Effector memory CD4-positive, alpha-beta T cell (primary cell): ENCODE measurements at regions not wholly inside any gene's neighbourhood (a gene's known extent, or its start where the extent isn't known, plus 50 kb on each side); places are given as distances from the start of the nearest gene placed in this dataset.

Source experiments
- DNase-seq, 3 donors: peaks; one replicate each; pipeline ENCODE4 v3.0.0-alpha.2; 2020
- H3K27ac ChIP-seq: 2 replicates; pipeline ENCODE4 v1.7.0; 2013; ENCODE audit warnings: mild to moderate bottlenecking, low read length, moderate library complexity; ENCODE audit not compliant: insufficient read depth, poor library complexity, severe bottlenecking
- H3K27me3 ChIP-seq: replicated peaks from 2 replicates; pipeline ENCODE4 v1.7.0; 2013; ENCODE audit warnings: mild to moderate bottlenecking, low read length; ENCODE audit not compliant: insufficient read depth, control insufficient read depth, poor library complexity, severe bottlenecking
- H3K36me3 ChIP-seq: 2 replicates; pipeline ENCODE4 v1.7.0; 2013; ENCODE audit warnings: mild to moderate bottlenecking, low read length, moderate library complexity; ENCODE audit not compliant: control insufficient read depth, insufficient read depth
- H3K4me1 ChIP-seq: 2 replicates; pipeline ENCODE4 v1.7.0; 2013; ENCODE audit warnings: low read length, mild to moderate bottlenecking; ENCODE audit not compliant: control insufficient read depth, insufficient read depth, poor library complexity, severe bottlenecking
- H3K4me3 ChIP-seq: 2 replicates; pipeline ENCODE4 v1.7.0; 2013; ENCODE audit warnings: low read length, low read depth, mild to moderate bottlenecking; ENCODE audit not compliant: insufficient read depth, poor library complexity, severe bottlenecking
- H3K9me3 ChIP-seq: 2 replicates; pipeline ENCODE4 v1.7.0; 2013; ENCODE audit warnings: mild to moderate bottlenecking, low read length, moderate library complexity; ENCODE audit not compliant: control insufficient read depth

GRCh38 chr9:126232461-126232860 lies 94.2 kb upstream of the MVB12B start:
- no peak for DNase-seq
- H3K27ac ChIP-seq, result no peak overlapping the region
- H3K27me3 ChIP-seq, result no peaks in the 10 kb centered on the region
- H3K4me1 ChIP-seq, result no peaks in the 10 kb centered on the region
- H3K4me3 ChIP-seq, result no peak overlapping the region
- H3K9me3 ChIP-seq, result no peaks in the 10 kb centered on the region
- H3K36me3 ChIP-seq, result no peaks in the 10 kb centered on the region

GRCh38 chr9:126233175-126233574 lies 93.5 kb upstream of the MVB12B start:
- no peak overlapping the region for H3K27ac ChIP-seq
- DNase-seq, result no peak
- no peaks in the 10 kb centered on the region for H3K27me3 ChIP-seq
- H3K4me1 ChIP-seq, result no peaks in the 10 kb centered on the region
- no peaks in the 10 kb centered on the region for H3K36me3 ChIP-seq
- no peak overlapping the region for H3K4me3 ChIP-seq
- no peaks in the 10 kb centered on the region for H3K9me3 ChIP-seq

GRCh38 chr9:126233913-126234525 lies 92.6 kb upstream of the MVB12B start:
- H3K27me3 ChIP-seq, result no peaks in the 10 kb centered on the region
- no peaks in the 10 kb centered on the region for H3K9me3 ChIP-seq
- H3K4me1 ChIP-seq, result no peaks in the 10 kb centered on the region
- no peaks in the 10 kb centered on the region for H3K36me3 ChIP-seq
- H3K4me3 ChIP-seq, result no peak overlapping the region
- no peak for DNase-seq
- no peak overlapping the region for H3K27ac ChIP-seq

- Histone ChIP-seq H3K4me1 (no peaks in the 10 kb centered on the region), H3K27ac (no peak overlapping the region), H3K27me3 (no peaks in the 10 kb centered on the region), H3K36me3 (no peaks in the 10 kb centered on the region), H3K4me3 (no peak overlapping the region), H3K9me3 (no peaks in the 10 kb centered on the region)
- DNase-seq, result no peak
Measured at GRCh38 chr9:126234681-126235335, 91.8 kb upstream of the MVB12B start.

GRCh38 chr9:126235336-126236243 lies 91.0 kb upstream of the MVB12B start:
- H3K27me3 ChIP-seq, result no peaks in the 10 kb centered on the region
- H3K9me3 ChIP-seq, result no peaks in the 10 kb centered on the region
- no peak overlapping the region for H3K4me3 ChIP-seq
- H3K4me1 ChIP-seq, result no peaks in the 10 kb centered on the region
- no peak overlapping the region for H3K27ac ChIP-seq
- no peaks in the 10 kb centered on the region for H3K36me3 ChIP-seq
- DNase-seq, result no peak

GRCh38 chr9:126236273-126236672 lies 90.4 kb upstream of the MVB12B start:
- DNase-seq, result no peak
- no peaks in the 10 kb centered on the region for H3K4me1 ChIP-seq
- no peaks in the 10 kb centered on the region for H3K27me3 ChIP-seq
- no peak overlapping the region for H3K4me3 ChIP-seq
- no peaks in the 10 kb centered on the region for H3K9me3 ChIP-seq
- H3K27ac ChIP-seq, result no peak overlapping the region
- no peaks in the 10 kb centered on the region for H3K36me3 ChIP-seq

- DNase-seq, result no peak
- no peak overlapping the region for H3K27ac ChIP-seq
- H3K27me3 ChIP-seq, result no peaks in the 10 kb centered on the region
- H3K36me3 ChIP-seq, result no peaks in the 10 kb centered on the region
- no peaks in the 10 kb centered on the region for H3K9me3 ChIP-seq
- H3K4me1 ChIP-seq, result no peaks in the 10 kb centered on the region
- no peak overlapping the region for H3K4me3 ChIP-seq
Measured at GRCh38 chr9:126238415-126238814, 88.2 kb upstream of the MVB12B start.

GRCh38 chr9:126239515-126239914 lies 87.1 kb upstream of the MVB12B start:
- Histone ChIP-seq H3K36me3 (no peaks in the 10 kb centered on the region), H3K27ac (no peak overlapping the region), H3K4me1 (no peaks in the 10 kb centered on the region), H3K4me3 (no peak overlapping the region), H3K27me3 (no peaks in the 10 kb centered on the region), H3K9me3 (no peaks in the 10 kb centered on the region)
- no peak for DNase-seq

- Histone ChIP-seq H3K27me3 (no peaks in the 10 kb centered on the region), H3K27ac (no peak overlapping the region), H3K9me3 (no peaks in the 10 kb centered on the region), H3K36me3 (no peaks in the 10 kb centered on the region), H3K4me3 (no peak overlapping the region), H3K4me1 (no peaks in the 10 kb centered on the region)
- DNase-seq, result no peak
Measured at GRCh38 chr9:126240835-126241234, 85.8 kb upstream of the MVB12B start.

- Histone ChIP-seq H3K27me3 (no peaks in the 10 kb centered on the region), H3K4me1 (no peaks in the 10 kb centered on the region), H3K27ac (no peak overlapping the region), H3K9me3 (no peaks in the 10 kb centered on the region), H3K36me3 (no peaks in the 10 kb centered on the region), H3K4me3 (no peak overlapping the region)
- DNase-seq, result no peak
Measured at GRCh38 chr9:126248680-126249079, 77.9 kb upstream of the MVB12B start.
